GM12878 (cell line): ENCODE measurements at regions not wholly inside any gene's neighbourhood (a gene's known extent, or its start where the extent isn't known, plus 50 kb on each side); places are given as distances from the start of the nearest gene placed in this dataset.

Source experiments
- ATAC-seq: fragments of 200-7000 bp; cut with Tn5 transposase; 3 replicates; pipeline ENCODE4 v1.9.1; 2020; ENCODE audit warnings: mild to moderate bottlenecking, moderate library complexity
- BruUV-seq: library from RNA; stranded (reverse); fragments of 400-500 nt; replicated peaks from 2 replicates; lab custom pipeline; 2021; lab: Mats Ljungman, UMichigan
- CTCF ChIA-PET: fragments of 300-600 bp; sonication (Branson Sonifier 250); formaldehyde crosslinking; extraction: SDS; loops from one replicate; lab custom pipeline; 2021; ENCODE audit warnings: inconsistent platforms; lab: Yijun Ruan, JAX
- POLR2A ChIA-PET: fragments of 350-600 bp; formaldehyde crosslinking; extraction: SDS; loops from one replicate; lab custom pipeline; 2021; ENCODE audit warnings: inconsistent platforms; lab: Charles Lee
- RAD21 ChIA-PET: fragments of 300-600 bp; sonication (Branson Sonifier 250); formaldehyde crosslinking; loops from one replicate; lab custom pipeline; 2023; ENCODE audit warnings: antibody characterized with exemption; ENCODE audit not compliant: unreplicated experiment; lab: Charles Lee
- SMC1A ChIA-PET: fragments of 300-600 bp; sonication (Branson Sonifier 250); formaldehyde crosslinking; loops from one replicate; lab custom pipeline; 2023; ENCODE audit not compliant: unreplicated experiment, uncharacterized antibody; lab: Charles Lee
- DNase-seq: peaks from one replicate; pipeline ENCODE4 v3.0.0-alpha.2; 2011; ENCODE audit warnings: low read depth, low spot score
- FAIRE-seq: peaks from 3 replicates; lab custom pipeline; 2011; peaks lifted over from hg19 to GRCh38; lab: Jason Lieb, UNC
- H2AFZ ChIP-seq: 2 replicates; pipeline ENCODE4 v1.6.0; 2011; ENCODE audit warnings: low read depth, low read length, control low read depth; ENCODE audit not compliant: control insufficient read depth
- H3K27ac ChIP-seq: 2 replicates; pipeline ENCODE4 v1.5.1; 2011; ENCODE audit warnings: control low read depth; ENCODE audit not compliant: control insufficient read depth, insufficient read depth
- H3K27me3 ChIP-seq, 2 experiments: replicated peaks in 1 of 2; 2 replicates each; pipeline versions ENCODE4 v1.6.0 to v1.6.1; 2011; ENCODE audit warnings: low read length in 1 of 2; ENCODE audit not compliant: control insufficient read depth in 2 of 2, insufficient read depth in 2 of 2
- H3K36me3 ChIP-seq, 2 experiments: 2 replicates each; pipeline ENCODE4 v1.5.1; 2011; ENCODE audit warnings: low read length in 1 of 2; ENCODE audit not compliant: control insufficient read depth in 2 of 2, insufficient read depth in 2 of 2
- H3K4me1 ChIP-seq: 2 replicates; pipeline ENCODE4 v1.6.1; 2011; ENCODE audit warnings: mild to moderate bottlenecking, low read length, moderate library complexity, mixed read lengths; ENCODE audit not compliant: control insufficient read depth, insufficient read depth
- H3K4me2 ChIP-seq: 2 replicates; pipeline ENCODE4 v1.6.0; 2011; ENCODE audit warnings: control low read depth; ENCODE audit not compliant: control insufficient read depth, insufficient read depth
- H3K4me3 ChIP-seq: fragments of 200-600 bp; sonication (generic); 2 replicates; pipeline ENCODE4 v1.5.1; 2016
- H3K79me2 ChIP-seq: 2 replicates; pipeline ENCODE4 v1.6.0; 2011; ENCODE audit warnings: low read length; ENCODE audit not compliant: control insufficient read depth, insufficient read depth
- H3K9ac ChIP-seq: 2 replicates; pipeline ENCODE4 v1.8.0; 2011; ENCODE audit warnings: low read length, control low read depth, mixed read lengths; ENCODE audit not compliant: control insufficient read depth, insufficient read depth
- H3K9me3 ChIP-seq: replicated peaks from 3 replicates; pipeline ENCODE4 v1.5.1; 2011; ENCODE audit warnings: mild to moderate bottlenecking, low read length; ENCODE audit not compliant: control insufficient read depth, insufficient read depth
- H4K20me1 ChIP-seq: 2 replicates; pipeline ENCODE4 v1.6.0; 2011; ENCODE audit not compliant: control insufficient read depth, insufficient read depth
- CEBPB ChIP-seq, 2 experiments: fragments of 150-350 bp in 1 of 2; IDR thresholded peaks; 2 replicates each; pipeline ENCODE4 v1.6.1; 2012 to 2014; ENCODE audit warnings: low read depth in 2 of 2, low read length in 2 of 2, borderline replicate concordance in 1 of 2, inconsistent platforms in 1 of 2
- EGR1 ChIP-seq, 2 experiments: IDR thresholded peaks; 1 replicate in 1 of 2; 2 replicates in 1 of 2; pipeline ENCODE4 v1.6.1; 2011 to 2012; ENCODE audit warnings: low read depth in 2 of 2, low read length in 2 of 2, borderline replicate concordance in 1 of 2, mild to moderate bottlenecking in 1 of 2, moderate library complexity in 1 of 2
- FOXM1 ChIP-seq: IDR thresholded peaks from 2 replicates; pipeline ENCODE4 v1.6.1; 2012; ENCODE audit warnings: low read depth, mild to moderate bottlenecking, inconsistent platforms, low read length, moderate library complexity
- GABPA ChIP-seq: IDR thresholded peaks from 2 replicates; pipeline ENCODE4 v1.6.1; 2014; ENCODE audit warnings: antibody characterized with exemption, low read depth, mild to moderate bottlenecking, inconsistent platforms
- JUND ChIP-seq: IDR thresholded peaks from 2 replicates; pipeline ENCODE4 v1.6.1; 2012; ENCODE audit warnings: low read depth, mild to moderate bottlenecking, low read length, improper control_type of control experiment, moderate library complexity
- MAX ChIP-seq: IDR thresholded peaks from 2 replicates; pipeline ENCODE4 v1.6.1; 2012; ENCODE audit warnings: low read depth, low read length, improper control_type of control experiment
- NFXL1 ChIP-seq: fragments of 450-650 bp; IDR thresholded peaks from 2 replicates; pipeline ENCODE4 v1.6.1; 2017; ENCODE audit warnings: antibody characterized with exemption, mild to moderate bottlenecking, borderline replicate concordance
- NFYB ChIP-seq: IDR thresholded peaks from 2 replicates; pipeline ENCODE4 v1.6.1; 2011; ENCODE audit warnings: low read depth, mild to moderate bottlenecking, low read length, improper control_type of control experiment, moderate library complexity; ENCODE audit not compliant: insufficient read depth
- NR2C1 ChIP-seq: fragments of 450-650 bp; IDR thresholded peaks from 2 replicates; pipeline ENCODE4 v1.6.1; 2017; ENCODE audit warnings: antibody characterized with exemption, mild to moderate bottlenecking, moderate library complexity
- NRF1 ChIP-seq: conservative IDR thresholded peaks from 2 replicates; pipeline ENCODE4 v1.6.1; 2011; ENCODE audit warnings: mild to moderate bottlenecking, low read depth, low read length, improper control_type of control experiment
- SMARCA5 ChIP-seq: fragments of 450-650 bp; IDR thresholded peaks from 2 replicates; pipeline ENCODE4 v1.6.1; 2017; ENCODE audit warnings: mild to moderate bottlenecking
- SUZ12 ChIP-seq: fragments of 200-600 bp; sonication (generic); IDR thresholded peaks from one replicate; pipeline ENCODE4 v1.6.1; 2018; ENCODE audit warnings: antibody characterized with exemption, mild to moderate bottlenecking; ENCODE audit not compliant: unreplicated experiment
- TCF7 ChIP-seq: IDR thresholded peaks from 2 replicates; pipeline ENCODE4 v1.6.1; 2014; ENCODE audit warnings: antibody characterized with exemption, borderline replicate concordance
- ZBTB33 ChIP-seq: fragments of 450-650 bp; IDR thresholded peaks from 2 replicates; pipeline ENCODE4 v1.6.1; 2017; ENCODE audit warnings: mild to moderate bottlenecking
- ZNF24 ChIP-seq: fragments of 450-650 bp; IDR thresholded peaks from 2 replicates; pipeline ENCODE4 v1.6.1; 2017; ENCODE audit warnings: antibody characterized with exemption, mild to moderate bottlenecking
- WGBS: methylation state at CpG from one replicate; pipeline ENCODE4 v1.1.6; 2016; ENCODE audit warnings: low lambda C conversion rate; ENCODE audit not compliant: insufficient replicate concordance, insufficient coverage; ENCODE audit errors: missing lambda C conversion rate; 5-methylcytosine and 5-hydroxymethylcytosine counted together
- in situ Hi-C: fragments of 300-500 bp; cut with MboI; formaldehyde crosslinking; loops from 9 replicates; pipeline ENCODE4 v1.14.3; 2018; ENCODE audit warnings: mixed read lengths
- intact Hi-C: fragments of 100-400 bp; cut with micrococcal nuclease; formaldehyde crosslinking; loops from one replicate; pipeline ENCODE4 v1.14.2; 2022; ENCODE audit not compliant: unreplicated experiment
- TF ChIP-seq, protein P1 (sequence below): IDR thresholded peaks from 2 replicates; pipeline ENCODE4 v1.6.1; 2011; ENCODE audit warnings: borderline replicate concordance, low read depth, mild to moderate bottlenecking, moderate library complexity, mixed read lengths, low read length; ENCODE audit not compliant: insufficient read depth; ENCODE audit errors: extremely low read length

DNA sequence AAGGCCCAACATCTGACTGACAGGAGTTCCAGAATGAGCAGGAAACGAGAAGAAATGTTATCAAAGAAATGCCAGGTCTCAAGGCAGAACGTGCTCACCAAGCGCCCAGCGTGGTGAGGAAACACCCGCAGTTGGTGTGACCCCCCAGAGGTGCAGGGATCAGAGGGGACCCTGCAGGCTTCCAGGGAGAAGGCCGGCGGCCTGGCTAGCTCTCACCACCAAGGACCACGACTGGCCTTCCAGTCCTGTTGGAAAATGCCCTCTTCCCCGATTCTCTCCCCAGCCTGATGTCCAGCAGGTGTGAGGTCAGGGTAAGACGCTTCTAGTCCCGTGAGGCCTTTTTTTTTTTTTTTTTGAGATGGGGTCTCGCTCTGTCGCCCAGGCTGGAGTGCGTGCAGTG lies 189.1 kb downstream of the IGLL1 start:
- Histone ChIP-seq H3K27me3 (no peaks in the 10 kb centered on the region), H3K9ac (no peak overlapping the region; the same call in 1 of the 2 replicates), H3K27ac (no peak overlapping the region), H3K9me3 (no peaks in the 10 kb centered on the region), H3K36me3 (no peaks in the 10 kb centered on the region), H3K4me3 (no peak overlapping the region), H3K79me2 (no peaks in the 10 kb centered on the region), H2AFZ (no peak overlapping the region), H4K20me1 (no peaks in the 10 kb centered on the region), H3K4me1 (no peaks in the 10 kb centered on the region), H3K4me2 (no peak overlapping the region)
- in situ Hi-C loops: loop anchor here (25.0 kb wide), 1 partner anchor 579 kb away; no protein-coding TSS in a partner anchor
- DNase-seq (no peak), FAIRE-seq (no peak), ATAC-seq (no peak)
- SMC1A ChIA-PET: interaction anchor here (0.8 kb wide), 1 partner anchor 44 kb away, joined by 3 read pairs; no protein-coding TSS in a partner anchor
- TF ChIP-seq ZNF24 (no peak), TCF7 (no peak), GABPA (no peak), NFXL1 (no peak), FOXM1 (no peak), SMARCA5 (no peak), EGR1 (IDR thresholded peaks at IDR 0.05; ENCODE audit: borderline replicate concordance in 1 of 2, low read depth in 2 of 2, low read length in 2 of 2) (no peak), SUZ12 (no peak), NRF1 (no peak), NFYB (no peak), CEBPB (IDR thresholded peaks at IDR 0.05; ENCODE audit: borderline replicate concordance in 1 of 2, low read depth in 2 of 2, low read length in 2 of 2) (no peak), MAX (no peak), ZBTB33 (no peak), NR2C1 (no peak), JUND (no peak)
- TF ChIP-seq, protein P1, sequence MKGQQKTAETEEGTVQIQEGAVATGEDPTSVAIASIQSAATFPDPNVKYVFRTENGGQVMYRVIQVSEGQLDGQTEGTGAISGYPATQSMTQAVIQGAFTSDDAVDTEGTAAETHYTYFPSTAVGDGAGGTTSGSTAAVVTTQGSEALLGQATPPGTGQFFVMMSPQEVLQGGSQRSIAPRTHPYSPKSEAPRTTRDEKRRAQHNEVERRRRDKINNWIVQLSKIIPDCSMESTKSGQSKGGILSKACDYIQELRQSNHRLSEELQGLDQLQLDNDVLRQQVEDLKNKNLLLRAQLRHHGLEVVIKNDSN: no peak
- 37% methylated on average over 14 of the region's 14 CpGs for WGBS
- intact Hi-C loops: no loop called here
- POLR2A ChIA-PET: no interaction called here
- RAD21 ChIA-PET: no interaction called here
- BruUV-seq: no TSS peak
- CTCF ChIA-PET: no interaction called here
